GM12878 (cell line): ENCODE measurements at regions not wholly inside any gene's neighbourhood (a gene's known extent, or its start where the extent isn't known, plus 50 kb on each side); places are given as distances from the start of the nearest gene placed in this dataset.

Experiments
- ATAC-seq: fragments of 200-7000 bp; cut with Tn5 transposase; 3 replicates; pipeline ENCODE4 v1.9.1; 2020; ENCODE audit warnings: mild to moderate bottlenecking, moderate library complexity
- BruUV-seq: library from RNA; stranded (reverse); fragments of 400-500 nt; replicated peaks from 2 replicates; lab custom pipeline; 2021; lab: Mats Ljungman, UMichigan
- CTCF ChIA-PET: fragments of 300-600 bp; sonication (Branson Sonifier 250); formaldehyde crosslinking; extraction: SDS; loops from one replicate; lab custom pipeline; 2021; ENCODE audit warnings: inconsistent platforms; lab: Yijun Ruan, JAX
- POLR2A ChIA-PET: fragments of 350-600 bp; formaldehyde crosslinking; extraction: SDS; loops from one replicate; lab custom pipeline; 2021; ENCODE audit warnings: inconsistent platforms; lab: Charles Lee
- RAD21 ChIA-PET: fragments of 300-600 bp; sonication (Branson Sonifier 250); formaldehyde crosslinking; loops from one replicate; lab custom pipeline; 2023; ENCODE audit warnings: antibody characterized with exemption; ENCODE audit not compliant: unreplicated experiment; lab: Charles Lee
- SMC1A ChIA-PET: fragments of 300-600 bp; sonication (Branson Sonifier 250); formaldehyde crosslinking; loops from one replicate; lab custom pipeline; 2023; ENCODE audit not compliant: unreplicated experiment, uncharacterized antibody; lab: Charles Lee
- DNase-seq: peaks from one replicate; pipeline ENCODE4 v3.0.0-alpha.2; 2011; ENCODE audit warnings: low read depth, low spot score
- FAIRE-seq: peaks from 3 replicates; lab custom pipeline; 2011; peaks lifted over from hg19 to GRCh38; lab: Jason Lieb, UNC
- H2AFZ ChIP-seq: 2 replicates; pipeline ENCODE4 v1.6.0; 2011; ENCODE audit warnings: low read depth, low read length, control low read depth; ENCODE audit not compliant: control insufficient read depth
- H3K27ac ChIP-seq: 2 replicates; pipeline ENCODE4 v1.5.1; 2011; ENCODE audit warnings: control low read depth; ENCODE audit not compliant: control insufficient read depth, insufficient read depth
- H3K27me3 ChIP-seq, 2 experiments: replicated peaks in 1 of 2; 2 replicates each; pipeline versions ENCODE4 v1.6.0 to v1.6.1; 2011; ENCODE audit warnings: low read length in 1 of 2; ENCODE audit not compliant: control insufficient read depth in 2 of 2, insufficient read depth in 2 of 2
- H3K36me3 ChIP-seq, 2 experiments: 2 replicates each; pipeline ENCODE4 v1.5.1; 2011; ENCODE audit warnings: low read length in 1 of 2; ENCODE audit not compliant: control insufficient read depth in 2 of 2, insufficient read depth in 2 of 2
- H3K4me1 ChIP-seq: 2 replicates; pipeline ENCODE4 v1.6.1; 2011; ENCODE audit warnings: mild to moderate bottlenecking, low read length, moderate library complexity, mixed read lengths; ENCODE audit not compliant: control insufficient read depth, insufficient read depth
- H3K4me2 ChIP-seq: 2 replicates; pipeline ENCODE4 v1.6.0; 2011; ENCODE audit warnings: control low read depth; ENCODE audit not compliant: control insufficient read depth, insufficient read depth
- H3K4me3 ChIP-seq: fragments of 200-600 bp; sonication (generic); 2 replicates; pipeline ENCODE4 v1.5.1; 2016
- H3K79me2 ChIP-seq: 2 replicates; pipeline ENCODE4 v1.6.0; 2011; ENCODE audit warnings: low read length; ENCODE audit not compliant: control insufficient read depth, insufficient read depth
- H3K9ac ChIP-seq: 2 replicates; pipeline ENCODE4 v1.8.0; 2011; ENCODE audit warnings: low read length, control low read depth, mixed read lengths; ENCODE audit not compliant: control insufficient read depth, insufficient read depth
- H3K9me3 ChIP-seq: replicated peaks from 3 replicates; pipeline ENCODE4 v1.5.1; 2011; ENCODE audit warnings: mild to moderate bottlenecking, low read length; ENCODE audit not compliant: control insufficient read depth, insufficient read depth
- H4K20me1 ChIP-seq: 2 replicates; pipeline ENCODE4 v1.6.0; 2011; ENCODE audit not compliant: control insufficient read depth, insufficient read depth
- JUNB ChIP-seq: IDR thresholded peaks from 2 replicates; pipeline ENCODE4 v1.6.1; 2016; ENCODE audit warnings: antibody characterized with exemption, mild to moderate bottlenecking
- PML ChIP-seq: IDR thresholded peaks from 2 replicates; pipeline ENCODE4 v1.6.1; 2012; ENCODE audit warnings: low read length, inconsistent platforms
- SPI1 ChIP-seq: IDR thresholded peaks from 2 replicates; pipeline ENCODE4 v1.6.1; 2011; ENCODE audit warnings: low read depth, mild to moderate bottlenecking, low read length, moderate library complexity, borderline replicate concordance; ENCODE audit not compliant: insufficient read depth
- TBL1XR1 ChIP-seq: IDR thresholded peaks from 2 replicates; pipeline ENCODE4 v1.6.1; 2012; ENCODE audit warnings: low read depth, low read length, improper control_type of control experiment
- WGBS: methylation state at CpG from one replicate; pipeline ENCODE4 v1.1.6; 2016; ENCODE audit warnings: low lambda C conversion rate; ENCODE audit not compliant: insufficient replicate concordance, insufficient coverage; ENCODE audit errors: missing lambda C conversion rate; 5-methylcytosine and 5-hydroxymethylcytosine counted together
- in situ Hi-C: fragments of 300-500 bp; cut with MboI; formaldehyde crosslinking; loops from 9 replicates; pipeline ENCODE4 v1.14.3; 2018; ENCODE audit warnings: mixed read lengths
- intact Hi-C: fragments of 100-400 bp; cut with micrococcal nuclease; formaldehyde crosslinking; loops from one replicate; pipeline ENCODE4 v1.14.2; 2022; ENCODE audit not compliant: unreplicated experiment
- TF ChIP-seq, protein P1 (sequence below): IDR thresholded peaks from 2 replicates; pipeline ENCODE4 v1.6.1; 2012; ENCODE audit warnings: low read depth, low read length, improper control_type of control experiment

DNA sequence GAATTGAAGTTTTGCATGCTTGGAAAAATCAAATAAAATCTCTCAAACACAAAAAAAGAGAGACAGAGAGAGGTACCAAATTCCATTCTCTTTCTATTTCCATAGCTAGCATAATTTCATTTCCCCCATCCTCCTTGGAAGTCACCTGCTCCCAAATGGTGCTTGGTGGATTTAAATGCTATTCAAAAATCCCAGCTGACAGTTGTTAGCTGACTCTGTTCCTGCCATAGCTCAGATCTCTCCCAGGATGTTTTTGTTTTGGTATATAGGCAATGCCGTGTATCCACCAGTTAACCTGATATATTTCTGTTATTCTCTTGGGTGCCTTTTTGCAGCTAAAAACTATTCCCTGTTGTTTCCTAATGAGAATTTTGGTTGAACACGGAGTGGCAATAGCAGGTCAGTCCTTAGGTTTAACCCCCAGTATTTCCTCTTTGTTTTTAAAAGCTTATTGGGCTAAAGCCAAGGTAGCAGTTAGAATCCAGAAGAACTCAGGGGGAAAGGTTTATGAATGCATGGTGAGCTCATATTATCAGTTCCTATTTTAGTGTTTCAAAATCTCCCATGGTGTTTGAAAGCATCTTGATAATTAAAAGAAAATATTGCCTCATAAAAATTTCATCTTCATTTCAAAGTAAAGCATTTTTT, 240.0 kb upstream of the GBE1 start:
- H3K4me2 ChIP-seq: no peak overlapping the region
- no peak for DNase-seq
- RAD21 ChIA-PET: no interaction called here
- SMC1A ChIA-PET: no interaction called here
- H3K79me2 ChIP-seq: no peaks in the 10 kb centered on the region
- no peak overlapping the region for H3K27ac ChIP-seq
- H3K4me3 ChIP-seq: no peak overlapping the region
- H3K9ac ChIP-seq: no peak overlapping the region
- TF ChIP-seq JUNB (peak; percentile 48; the same call in 1 of the 2 replicates), SPI1 (peak; percentile 23; the same call in 1 of the 2 replicates)
- TF ChIP-seq, protein P1, sequence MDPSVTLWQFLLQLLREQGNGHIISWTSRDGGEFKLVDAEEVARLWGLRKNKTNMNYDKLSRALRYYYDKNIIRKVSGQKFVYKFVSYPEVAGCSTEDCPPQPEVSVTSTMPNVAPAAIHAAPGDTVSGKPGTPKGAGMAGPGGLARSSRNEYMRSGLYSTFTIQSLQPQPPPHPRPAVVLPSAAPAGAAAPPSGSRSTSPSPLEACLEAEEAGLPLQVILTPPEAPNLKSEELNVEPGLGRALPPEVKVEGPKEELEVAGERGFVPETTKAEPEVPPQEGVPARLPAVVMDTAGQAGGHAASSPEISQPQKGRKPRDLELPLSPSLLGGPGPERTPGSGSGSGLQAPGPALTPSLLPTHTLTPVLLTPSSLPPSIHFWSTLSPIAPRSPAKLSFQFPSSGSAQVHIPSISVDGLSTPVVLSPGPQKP: no peak
- H3K4me1 ChIP-seq: no peaks in the 10 kb centered on the region
- H3K9me3 ChIP-seq: no peaks in the 10 kb centered on the region
- BruUV-seq: no TSS peak
- no peaks in the 10 kb centered on the region for H3K36me3 ChIP-seq
- intact Hi-C loops (no loop called here), in situ Hi-C loops (no loop called here)
- 9% methylated on average over 2 of the region's 2 CpGs for WGBS
- H2AFZ ChIP-seq: no peak overlapping the region
- ATAC-seq: peak; percentile 57
- CTCF ChIA-PET: interaction anchor here (1.1 kb wide), 1 partner anchor 92 kb away, joined by 3 read pairs; no protein-coding TSS in a partner anchor
- POLR2A ChIA-PET: no interaction called here
- H3K27me3 ChIP-seq: no peaks in the 10 kb centered on the region
- no peaks in the 10 kb centered on the region for H4K20me1 ChIP-seq
- FAIRE-seq: no peak

DNA sequence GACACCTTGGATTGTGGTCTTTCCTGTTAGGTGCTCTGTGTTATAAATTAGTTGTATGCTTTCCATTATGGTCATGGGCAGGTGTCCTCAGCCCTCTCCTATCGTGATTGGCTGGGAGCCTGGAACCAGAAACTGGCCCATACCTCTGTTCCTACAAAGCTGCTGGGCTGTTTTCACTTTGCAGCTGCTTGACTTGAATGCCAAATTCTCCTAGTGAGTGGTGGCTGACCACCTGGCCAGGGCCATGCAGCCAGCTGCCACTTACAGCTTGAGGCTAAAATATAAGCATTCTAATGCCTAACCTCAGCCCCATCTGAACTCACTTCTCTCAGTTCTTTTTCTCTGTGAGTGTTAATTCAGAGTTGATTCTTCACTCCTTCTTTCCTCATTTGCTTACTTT, 239.3 kb upstream of the GBE1 start:
- Histone ChIP-seq H3K4me2 (no peak overlapping the region), H3K27me3 (no peaks in the 10 kb centered on the region), H3K4me3 (no peak overlapping the region), H3K36me3 (no peaks in the 10 kb centered on the region), H4K20me1 (no peaks in the 10 kb centered on the region), H3K4me1 (no peaks in the 10 kb centered on the region), H3K79me2 (no peaks in the 10 kb centered on the region), H2AFZ (no peak overlapping the region), H3K9ac (no peak overlapping the region), H3K9me3 (no peaks in the 10 kb centered on the region), H3K27ac (no peak overlapping the region)
- SMC1A ChIA-PET: no interaction called here
- CTCF ChIA-PET: no interaction called here
- RAD21 ChIA-PET: no interaction called here
- no TSS peak for BruUV-seq
- POLR2A ChIA-PET: no interaction called here
- ATAC-seq (peak; percentile 38), DNase-seq (no peak), FAIRE-seq (no peak)
- intact Hi-C loops: no loop called here
- WGBS: 0% methylated on average over 1 of the region's 1 CpG
- TF ChIP-seq PML (no peak), TBL1XR1 (no peak)
- in situ Hi-C loops: no loop called here
